ENCODE measurements at regions not wholly inside any gene's neighbourhood (a gene's known extent, or its start where the extent isn't known, plus 50 kb on each side); places are given as distances from the start of the nearest gene placed in this dataset.

GRCh38 chr20:1798982-1799381 lies 96.2 kb upstream of the SIRPA start:
- no peak for DNase-seq

- no peak for DNase-seq
Measured at GRCh38 chr20:1793821-1794220, 101.4 kb upstream of the SIRPA start.

- DNase-seq, result no peak
Measured at GRCh38 chr20:1792274-1792673, 102.9 kb upstream of the SIRPA start.

- no peak for DNase-seq
Measured at GRCh38 chr20:1790386-1790785, 104.8 kb upstream of the SIRPA start.

GRCh38 chr20:1788044-1788443 lies 107.2 kb upstream of the SIRPA start:
- no peak for DNase-seq

- no peak for DNase-seq
Measured at GRCh38 chr20:1786486-1786885, 108.7 kb upstream of the SIRPA start.

- no peak for DNase-seq
Measured at GRCh38 chr20:1784586-1784985, 110.6 kb upstream of the SIRPA start.

- no peak for DNase-seq
Measured at GRCh38 chr20:1783245-1783644, 112.0 kb upstream of the SIRPA start.

GRCh38 chr20:1782181-1782580 lies 113.0 kb upstream of the SIRPA start:
- no peak for DNase-seq

GRCh38 chr20:1779567-1779966 lies 115.6 kb upstream of the SIRPA start:
- no peak for DNase-seq

GRCh38 chr20:1778338-1778737 lies 116.9 kb upstream of the SIRPA start:
- DNase-seq, result no peak

- no peak for DNase-seq
Measured at GRCh38 chr20:1777476-1777820, 117.8 kb upstream of the SIRPA start.

GRCh38 chr20:1776681-1777475 lies 118.3 kb upstream of the SIRPA start:
- DNase-seq, result peak; percentile 23 to 90 (median 71)

GRCh38 chr20:1775117-1775516 lies 117.5 kb upstream of the SIRPG start:
- no peak for DNase-seq

GRCh38 chr20:1774479-1774878 lies 116.9 kb upstream of the SIRPG start:
- no peak for DNase-seq

GRCh38 chr20:1773816-1774215 lies 116.2 kb upstream of the SIRPG start:
- DNase-seq, result no peak

GRCh38 chr20:1769491-1769890 lies 111.9 kb upstream of the SIRPG start:
- DNase-seq, result no peak

- DNase-seq, result no peak
Measured at GRCh38 chr20:1766731-1767130, 109.2 kb upstream of the SIRPG start.

- DNase-seq, result peak in 46 of 51 donors; percentile 4 to 84 (median 52)
Measured at GRCh38 chr20:1764136-1765033, 106.8 kb upstream of the SIRPG start.

- no peak for DNase-seq
Measured at GRCh38 chr20:1761598-1761997, 104.0 kb upstream of the SIRPG start.

- no peak for DNase-seq
Measured at GRCh38 chr20:1761116-1761515, 103.5 kb upstream of the SIRPG start.

- no peak for DNase-seq
Measured at GRCh38 chr20:1758765-1759164, 101.2 kb upstream of the SIRPG start.

Measured in hypothalamus (tissue), 51 donors.